ENCODE measurements at regions not wholly inside any gene's neighbourhood (a gene's known extent, or its start where the extent isn't known, plus 50 kb on each side); places are given as distances from the start of the nearest gene placed in this dataset.
"Not testable (repeated sequence)": the region's sequence is repeated elsewhere in the genome, so short reads cannot be mapped to it uniquely, and the experiment has no call there.

DNA sequence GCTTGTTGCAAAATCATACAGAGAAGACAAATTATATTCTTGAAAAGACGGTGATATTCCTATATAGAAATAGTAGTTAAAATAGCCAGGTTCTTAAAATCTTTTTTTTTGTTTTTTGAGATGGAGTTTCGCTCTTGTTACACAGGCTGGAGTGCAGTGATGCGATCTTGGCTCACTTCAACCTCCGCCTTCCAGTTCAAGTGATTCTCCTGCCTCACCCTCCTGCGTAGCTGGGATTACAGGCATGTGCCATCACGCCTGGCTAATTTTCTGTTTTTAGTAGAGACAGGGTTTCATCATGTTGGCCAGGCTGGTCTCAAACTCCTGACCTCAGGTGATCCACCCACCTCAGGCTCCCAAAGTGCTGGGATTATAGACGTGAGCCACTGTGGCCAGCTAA lies 257.9 kb upstream of the CELF2 start:
- not testable (repeated sequence) for H2BK5ac ChIP-seq (ENCODE audit: low read depth, low read length, poor library complexity); H3K4me3 ChIP-seq (ENCODE audit: low read depth, low read length); H3K4me2 ChIP-seq (ENCODE audit: low read length); H4K91ac ChIP-seq (ENCODE audit: low read depth, low read length); H3K18ac ChIP-seq (ENCODE audit: low read length); H2BK120ac ChIP-seq (ENCODE audit: insufficient read depth, low read length, poor library complexity); H3K27me3 ChIP-seq (ENCODE audit: insufficient read depth, low read length); H2BK12ac ChIP-seq (ENCODE audit: low read length); H3K4ac ChIP-seq (ENCODE audit: low read depth, low read length); H3K79me1 ChIP-seq (ENCODE audit: low read length); H4K12ac ChIP-seq (ENCODE audit: low read depth, low read length); H3K9ac ChIP-seq (ENCODE audit: low read length); DNase-seq; H3K23ac ChIP-seq (ENCODE audit: low read length); H3K79me2 ChIP-seq (ENCODE audit: control insufficient read depth, insufficient read depth, low read length, poor library complexity); H3K27ac ChIP-seq (ENCODE audit: low read depth, low read length); H3K9me3 ChIP-seq (ENCODE audit: insufficient read depth, low read depth, low read length); H3K14ac ChIP-seq (ENCODE audit: low read length); H2AK5ac ChIP-seq (ENCODE audit: low read length); H3K4me1 ChIP-seq (ENCODE audit: control insufficient read depth in 1 of 2, insufficient read depth in 2 of 2, low read length in 2 of 2); H2AFZ ChIP-seq (ENCODE audit: insufficient read depth, low read length, poor library complexity); H4K8ac ChIP-seq (ENCODE audit: low read depth, low read length); H3K36me3 ChIP-seq (ENCODE audit: control insufficient read depth in 1 of 2, insufficient read depth in 2 of 2, low read length in 2 of 2)
- no CpG with 5 or more reads among the region's 7 CpGs for WGBS (ENCODE audit: extremely low coverage, insufficient coverage, insufficient read length)

DNA sequence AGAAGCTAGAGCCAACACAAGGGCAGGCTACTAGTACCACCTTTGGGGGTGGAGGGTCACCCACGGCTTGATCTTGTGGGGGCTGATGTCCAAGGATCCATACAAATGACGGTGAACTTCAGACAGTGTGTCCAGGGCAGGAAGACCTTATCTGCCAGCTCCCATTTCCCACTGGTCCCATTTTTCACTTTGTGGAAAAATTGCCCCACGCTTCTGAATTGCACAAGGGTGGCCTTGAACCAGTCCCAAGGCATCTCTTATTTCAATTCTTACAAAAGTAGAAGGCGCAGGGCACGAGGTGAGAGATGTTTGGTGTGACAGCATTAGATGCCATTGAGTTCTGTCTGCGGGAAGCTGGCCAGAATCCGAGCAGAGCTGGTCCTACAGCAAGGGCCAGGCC lies 252.7 kb upstream of the CELF2 start:
- H3K79me2 ChIP-seq (ENCODE audit: control insufficient read depth, insufficient read depth, low read length, poor library complexity), result no peaks in the 10 kb centered on the region
- H2BK5ac ChIP-seq (ENCODE audit: low read depth, low read length, poor library complexity), result no peak overlapping the region
- H3K9me3 ChIP-seq (ENCODE audit: insufficient read depth, low read depth, low read length), result no peaks in the 10 kb centered on the region
- H2AK5ac ChIP-seq (ENCODE audit: low read length), result no peak overlapping the region
- DNase-seq, result no peak
- H3K4ac ChIP-seq (ENCODE audit: low read depth, low read length), result no peak overlapping the region
- H3K18ac ChIP-seq (ENCODE audit: low read length), result no peak overlapping the region
- no peak overlapping the region for H3K27ac ChIP-seq (ENCODE audit: low read depth, low read length)
- no peak overlapping the region for H2AFZ ChIP-seq (ENCODE audit: insufficient read depth, low read length, poor library complexity)
- no peak overlapping the region for H2BK120ac ChIP-seq (ENCODE audit: insufficient read depth, low read length, poor library complexity)
- no CpG with 5 or more reads among the region's 7 CpGs for WGBS (ENCODE audit: extremely low coverage, insufficient coverage, insufficient read length)
- no peak overlapping the region for H4K91ac ChIP-seq (ENCODE audit: low read depth, low read length)
- no peak overlapping the region for H3K23ac ChIP-seq (ENCODE audit: low read length)
- H4K8ac ChIP-seq (ENCODE audit: low read depth, low read length), result no peak overlapping the region
- no peak overlapping the region for H3K14ac ChIP-seq (ENCODE audit: low read length)
- H2BK12ac ChIP-seq (ENCODE audit: low read length), result no peak overlapping the region
- no peak overlapping the region for H3K4me3 ChIP-seq (ENCODE audit: low read depth, low read length)
- no peaks in the 10 kb centered on the region for H3K36me3 ChIP-seq (ENCODE audit: control insufficient read depth in 1 of 2, insufficient read depth in 2 of 2, low read length in 2 of 2)
- no peaks in the 10 kb centered on the region for H3K27me3 ChIP-seq (ENCODE audit: insufficient read depth, low read length)
- no peaks in the 10 kb centered on the region for H3K79me1 ChIP-seq (ENCODE audit: low read length)
- no peak overlapping the region for H3K9ac ChIP-seq (ENCODE audit: low read length)
- no peaks in the 10 kb centered on the region for H3K4me1 ChIP-seq (ENCODE audit: control insufficient read depth in 1 of 2, insufficient read depth in 2 of 2, low read length in 2 of 2)
- no peak overlapping the region for H3K4me2 ChIP-seq (ENCODE audit: low read length)
- no peak overlapping the region for H4K12ac ChIP-seq (ENCODE audit: low read depth, low read length)

DNA sequence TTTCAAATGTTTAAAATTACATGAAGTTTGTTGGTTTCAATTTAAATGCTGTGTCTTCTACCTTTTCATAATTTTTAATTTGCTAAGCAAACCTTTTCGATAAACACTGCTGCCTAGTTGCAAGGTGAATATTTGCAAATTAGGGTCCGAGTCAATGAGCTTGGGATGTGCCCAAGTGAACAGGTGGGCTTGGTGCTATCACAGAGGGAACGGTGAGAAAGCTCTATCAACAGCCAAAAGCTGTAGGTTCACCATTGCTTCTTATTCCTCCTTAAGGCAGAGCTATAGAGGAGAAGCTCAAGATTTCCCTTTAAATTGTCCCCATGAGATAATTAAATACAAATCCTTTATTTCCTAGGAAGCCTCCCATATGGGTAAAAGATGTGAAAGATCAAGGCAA lies 245.3 kb upstream of the CELF2 start:
- Histone ChIP-seq H3K79me1 (ENCODE audit: low read length) (no peaks in the 10 kb centered on the region), H3K9ac (ENCODE audit: low read length) (no peak overlapping the region), H2BK120ac (ENCODE audit: insufficient read depth, low read length, poor library complexity) (no peak overlapping the region), H3K36me3 (ENCODE audit: control insufficient read depth in 1 of 2, insufficient read depth in 2 of 2, low read length in 2 of 2) (no peaks in the 10 kb centered on the region), H3K4me3 (ENCODE audit: low read depth, low read length) (no peak overlapping the region), H4K8ac (ENCODE audit: low read depth, low read length) (no peak overlapping the region), H3K18ac (ENCODE audit: low read length) (no peak overlapping the region), H3K9me3 (ENCODE audit: insufficient read depth, low read depth, low read length) (no peaks in the 10 kb centered on the region), H2AFZ (ENCODE audit: insufficient read depth, low read length, poor library complexity) (no peak overlapping the region), H2BK5ac (ENCODE audit: low read depth, low read length, poor library complexity) (no peak overlapping the region), H3K27me3 (ENCODE audit: insufficient read depth, low read length) (no peaks in the 10 kb centered on the region), H3K4ac (ENCODE audit: low read depth, low read length) (no peak overlapping the region), H2AK5ac (ENCODE audit: low read length) (no peak overlapping the region), H3K14ac (ENCODE audit: low read length) (no peak overlapping the region), H4K91ac (ENCODE audit: low read depth, low read length) (no peak overlapping the region), H4K12ac (ENCODE audit: low read depth, low read length) (no peak overlapping the region), H3K27ac (ENCODE audit: low read depth, low read length) (no peak overlapping the region), H2BK12ac (ENCODE audit: low read length) (no peak overlapping the region), H3K4me1 (ENCODE audit: control insufficient read depth in 1 of 2, insufficient read depth in 2 of 2, low read length in 2 of 2) (no peaks in the 10 kb centered on the region), H3K4me2 (ENCODE audit: low read length) (no peak overlapping the region), H3K23ac (ENCODE audit: low read length) (no peak overlapping the region), H3K79me2 (ENCODE audit: control insufficient read depth, insufficient read depth, low read length, poor library complexity) (no peaks in the 10 kb centered on the region)
- no peak for DNase-seq
- no CpG with 5 or more reads among the region's 3 CpGs for WGBS (ENCODE audit: extremely low coverage, insufficient coverage, insufficient read length)

DNA sequence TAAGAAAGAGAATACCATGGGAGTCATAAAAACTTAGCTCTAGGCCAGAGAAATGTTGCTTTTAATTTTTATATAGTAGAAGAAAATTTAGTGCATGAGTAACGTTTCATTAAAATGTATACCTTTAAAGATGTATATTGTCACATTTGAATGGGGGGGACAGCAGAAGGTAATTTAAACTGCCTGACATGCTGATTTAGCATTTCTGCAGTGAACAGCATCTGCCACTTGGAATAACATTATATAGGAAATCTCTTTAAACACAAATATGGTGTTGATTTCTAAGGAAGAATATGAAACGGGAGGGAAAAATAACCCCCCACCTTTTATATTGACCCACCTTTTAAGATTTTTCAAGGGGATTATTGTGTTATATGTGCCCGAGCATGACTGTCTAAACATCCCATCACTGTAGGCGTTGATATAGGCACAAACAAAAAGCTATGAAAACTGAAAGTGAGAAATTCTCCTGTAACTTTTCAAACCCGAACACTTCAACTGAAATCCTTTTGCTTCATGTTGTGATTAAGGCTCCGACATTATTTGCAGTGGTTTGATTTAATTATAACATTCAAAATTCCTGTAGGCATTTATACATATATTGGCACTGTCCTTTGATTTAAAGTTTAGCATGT lies 244.7 kb upstream of the CELF2 start:
- no peaks in the 10 kb centered on the region for H3K9me3 ChIP-seq (ENCODE audit: insufficient read depth, low read depth, low read length)
- no peaks in the 10 kb centered on the region for H3K79me1 ChIP-seq (ENCODE audit: low read length)
- H4K12ac ChIP-seq (ENCODE audit: low read depth, low read length), result no peak overlapping the region
- no peaks in the 10 kb centered on the region for H3K4me1 ChIP-seq (ENCODE audit: control insufficient read depth in 1 of 2, insufficient read depth in 2 of 2, low read length in 2 of 2)
- no peaks in the 10 kb centered on the region for H3K79me2 ChIP-seq (ENCODE audit: control insufficient read depth, insufficient read depth, low read length, poor library complexity)
- H3K9ac ChIP-seq (ENCODE audit: low read length), result no peak overlapping the region
- no peak overlapping the region for H2AFZ ChIP-seq (ENCODE audit: insufficient read depth, low read length, poor library complexity)
- H4K91ac ChIP-seq (ENCODE audit: low read depth, low read length), result no peak overlapping the region
- H2BK5ac ChIP-seq (ENCODE audit: low read depth, low read length, poor library complexity), result no peak overlapping the region
- no peak overlapping the region for H4K8ac ChIP-seq (ENCODE audit: low read depth, low read length)
- no peak overlapping the region for H3K4me2 ChIP-seq (ENCODE audit: low read length)
- DNase-seq, result no peak
- no peak overlapping the region for H3K18ac ChIP-seq (ENCODE audit: low read length)
- no peak overlapping the region for H3K4me3 ChIP-seq (ENCODE audit: low read depth, low read length)
- no peak overlapping the region for H3K4ac ChIP-seq (ENCODE audit: low read depth, low read length)
- H3K27ac ChIP-seq (ENCODE audit: low read depth, low read length), result no peak overlapping the region
- no peaks in the 10 kb centered on the region for H3K36me3 ChIP-seq (ENCODE audit: control insufficient read depth in 1 of 2, insufficient read depth in 2 of 2, low read length in 2 of 2)
- H3K14ac ChIP-seq (ENCODE audit: low read length), result no peak overlapping the region
- no peaks in the 10 kb centered on the region for H3K27me3 ChIP-seq (ENCODE audit: insufficient read depth, low read length)
- no peak overlapping the region for H2AK5ac ChIP-seq (ENCODE audit: low read length)
- WGBS (ENCODE audit: extremely low coverage, insufficient coverage, insufficient read length), result no CpG with 5 or more reads among the region's 6 CpGs
- no peak overlapping the region for H2BK12ac ChIP-seq (ENCODE audit: low read length)
- no peak overlapping the region for H2BK120ac ChIP-seq (ENCODE audit: insufficient read depth, low read length, poor library complexity)
- H3K23ac ChIP-seq (ENCODE audit: low read length), result no peak overlapping the region
